ENCODE measurements at regions not wholly inside any gene's neighbourhood (a gene's known extent, or its start where the extent isn't known, plus 50 kb on each side); places are given as distances from the start of the nearest gene placed in this dataset.

DNA sequence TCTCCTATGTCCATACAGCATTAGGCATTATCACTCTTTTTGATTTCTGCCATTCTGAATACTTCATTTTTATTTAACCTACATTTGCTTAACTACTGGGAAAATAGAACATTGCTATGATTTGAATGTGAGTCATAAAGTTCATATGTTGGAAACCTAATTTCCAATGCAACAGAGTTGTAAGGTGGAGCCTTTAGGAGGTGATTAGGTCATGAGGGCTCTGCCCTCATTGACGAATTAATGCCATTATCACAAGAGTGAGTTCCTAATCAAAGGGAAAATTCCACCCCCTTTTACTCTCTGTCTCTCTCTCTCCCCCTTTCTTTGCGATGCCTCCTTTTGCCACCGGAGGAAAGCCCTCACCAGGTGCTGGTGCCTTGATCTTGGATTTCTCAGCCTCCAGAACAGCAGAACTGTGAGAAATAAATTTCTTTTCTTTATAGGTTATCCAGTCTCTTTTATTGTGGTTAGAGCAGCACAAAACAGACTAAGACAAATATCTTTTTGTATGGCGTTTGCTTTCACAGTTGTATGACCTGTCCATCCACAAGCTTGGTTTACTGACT lies 180.1 kb upstream of the ARID2 start:
- no peak for DNase-seq (ENCODE audit: low read depth)

- DNase-seq (ENCODE audit: low read depth): no peak
Observed at GRCh38 chr12:45553204-45553603, 176.3 kb upstream of the ARID2 start.

DNA sequence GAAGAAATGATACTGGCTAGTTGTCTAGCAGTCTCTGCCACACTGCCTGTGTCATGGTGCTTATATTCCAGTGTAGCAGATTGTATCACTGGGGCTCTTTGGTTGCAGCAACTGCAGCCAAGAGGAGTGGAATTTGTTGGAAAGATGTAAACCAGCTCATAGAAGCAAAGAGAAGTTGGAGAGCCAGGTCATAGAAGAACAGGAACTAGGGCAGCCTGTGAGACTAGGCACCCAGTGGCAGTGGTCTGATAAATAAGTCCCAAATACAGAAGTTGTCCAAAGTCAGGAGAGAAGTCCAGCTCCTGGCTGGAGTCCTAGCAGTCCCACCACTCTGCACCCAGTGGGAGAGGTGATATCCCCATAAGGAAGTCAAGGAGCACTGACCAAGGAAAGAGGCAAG lies 172.5 kb upstream of the ARID2 start:
- no peak for DNase-seq (ENCODE audit: low read depth)

DNA sequence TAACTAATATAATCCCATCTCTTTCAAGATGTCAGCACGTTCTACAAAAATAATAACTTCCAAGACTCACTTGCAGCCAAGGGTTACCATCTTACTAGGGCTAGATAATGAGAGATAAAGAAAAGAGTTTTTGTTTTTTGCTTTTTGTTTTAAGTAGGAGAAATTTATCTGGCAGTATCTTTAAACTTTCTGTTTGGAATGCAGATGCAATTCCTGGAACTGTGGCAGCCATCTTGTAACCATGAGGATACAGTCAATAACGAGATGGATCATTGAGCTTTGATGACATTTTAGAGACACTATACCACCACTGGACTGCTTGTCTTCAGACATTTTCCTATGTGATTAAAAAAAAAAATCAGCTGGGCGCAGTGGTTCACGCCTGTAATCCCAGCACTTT lies 171.2 kb upstream of the ARID2 start:
- DNase-seq (ENCODE audit: low read depth): no peak

- DNase-seq (ENCODE audit: low read depth): no peak
Observed at GRCh38 chr12:45559537-45559936, 170.0 kb upstream of the ARID2 start.

GRCh38 chr12:45560689-45561088 lies 168.8 kb upstream of the ARID2 start:
- no peak for DNase-seq (ENCODE audit: low read depth)

GRCh38 chr12:45561488-45561887 lies 168.0 kb upstream of the ARID2 start:
- DNase-seq (ENCODE audit: low read depth): no peak

GRCh38 chr12:45565590-45565989 lies 163.9 kb upstream of the ARID2 start:
- DNase-seq (ENCODE audit: low read depth): no peak

DNA sequence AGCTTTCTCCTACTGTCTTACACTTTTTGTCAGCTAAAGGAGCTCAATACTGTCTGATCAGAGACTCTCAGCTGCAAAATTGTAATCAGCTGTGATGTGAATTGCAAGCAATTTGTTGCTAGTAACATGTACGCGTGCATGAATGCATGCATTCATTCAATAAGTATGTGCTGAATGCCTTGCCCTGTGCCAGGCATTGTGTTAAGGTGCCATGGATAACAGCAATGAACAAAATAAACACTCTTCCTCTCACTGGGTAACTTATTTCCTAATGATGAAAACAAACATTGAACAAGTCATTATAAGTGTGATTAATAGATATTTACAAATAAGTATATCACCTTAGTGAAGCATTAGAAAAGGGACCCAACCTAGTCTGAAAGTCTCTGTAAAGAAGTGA lies 163.2 kb upstream of the ARID2 start:
- DNase-seq (ENCODE audit: low read depth): no peak

GRCh38 chr12:45568808-45569207 lies 160.7 kb upstream of the ARID2 start:
- no peak for DNase-seq (ENCODE audit: low read depth)

DNA sequence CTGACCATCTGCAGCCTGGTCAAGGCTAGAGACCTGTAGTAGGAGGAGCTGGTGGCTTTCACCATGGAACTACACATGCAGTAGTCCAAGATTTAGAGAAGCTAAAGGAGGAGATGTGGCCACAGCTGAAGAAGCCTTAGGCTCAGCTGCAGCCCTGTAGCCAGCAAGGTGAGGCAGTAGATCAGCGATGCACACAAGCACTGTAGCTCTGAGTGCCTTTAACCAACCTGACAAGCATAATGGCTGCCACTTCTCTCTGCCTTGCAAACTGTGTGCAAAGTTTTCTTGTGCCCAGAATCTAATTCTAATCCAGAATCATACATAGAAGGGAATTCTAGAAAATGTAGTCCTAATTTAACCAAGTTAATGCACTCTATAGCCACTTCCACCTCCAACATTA lies 159.0 kb upstream of the ARID2 start:
- no peak for DNase-seq (ENCODE audit: low read depth)

GRCh38 chr12:45572114-45572513 lies 157.4 kb upstream of the ARID2 start:
- no peak for DNase-seq (ENCODE audit: low read depth)

DNA sequence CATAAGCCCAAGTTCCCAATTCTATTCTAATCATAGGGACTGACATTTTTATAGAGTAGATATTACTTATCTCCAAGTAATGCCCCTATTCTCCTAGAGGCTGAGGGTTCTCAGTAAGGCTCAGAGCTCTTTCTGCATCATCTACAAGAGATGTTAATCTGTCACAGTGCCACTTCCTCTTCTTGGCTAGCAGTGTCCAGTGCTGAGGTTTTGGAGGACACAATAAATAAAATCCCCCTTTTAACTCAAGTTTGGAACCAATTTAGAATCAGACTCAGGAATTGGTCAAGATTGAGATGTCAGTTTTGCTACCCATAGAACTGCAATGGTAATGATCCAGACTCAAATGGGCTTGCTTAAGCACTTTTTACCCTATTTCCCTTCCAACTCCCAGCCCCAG lies 154.1 kb upstream of the ARID2 start:
- no peak for DNase-seq (ENCODE audit: low read depth)

- no peak for DNase-seq (ENCODE audit: low read depth)
Observed at GRCh38 chr12:45575823-45576475, 153.6 kb upstream of the ARID2 start.

GRCh38 chr12:45577844-45578399 lies 151.6 kb upstream of the ARID2 start:
- no peak for DNase-seq (ENCODE audit: low read depth)

DNA sequence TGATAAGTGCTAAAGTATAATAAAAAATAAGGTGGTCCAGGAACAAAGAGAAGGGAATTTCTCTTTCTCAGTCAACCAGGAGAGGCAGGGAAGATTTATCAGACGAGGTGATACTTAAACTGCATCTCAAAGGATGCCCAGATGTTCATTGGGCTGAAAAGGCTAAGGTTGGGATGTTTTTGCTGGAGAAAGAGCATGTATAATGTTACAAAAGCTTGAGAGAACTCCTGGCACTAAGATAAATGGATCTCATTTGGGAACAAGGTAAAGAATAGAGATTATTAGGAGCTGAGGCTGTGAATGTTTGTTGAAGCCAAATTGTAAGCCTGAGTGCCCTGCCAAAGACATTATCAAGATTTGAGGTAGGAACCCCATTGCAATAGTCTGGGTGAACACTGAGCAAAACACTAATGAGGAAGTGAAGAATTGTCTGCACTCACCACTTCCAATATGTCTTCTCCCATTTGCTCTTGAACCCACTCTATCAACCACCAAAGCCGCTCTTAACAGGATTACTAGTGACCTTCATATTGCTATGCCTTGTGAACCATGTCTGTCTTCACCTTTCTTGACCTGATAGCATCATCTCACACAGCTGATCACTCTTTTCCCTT lies 149.0 kb upstream of the ARID2 start:
- no peak for DNase-seq (ENCODE audit: low read depth)

GRCh38 chr12:45581112-45581511 lies 148.4 kb upstream of the ARID2 start:
- no peak for DNase-seq (ENCODE audit: low read depth)

DNA sequence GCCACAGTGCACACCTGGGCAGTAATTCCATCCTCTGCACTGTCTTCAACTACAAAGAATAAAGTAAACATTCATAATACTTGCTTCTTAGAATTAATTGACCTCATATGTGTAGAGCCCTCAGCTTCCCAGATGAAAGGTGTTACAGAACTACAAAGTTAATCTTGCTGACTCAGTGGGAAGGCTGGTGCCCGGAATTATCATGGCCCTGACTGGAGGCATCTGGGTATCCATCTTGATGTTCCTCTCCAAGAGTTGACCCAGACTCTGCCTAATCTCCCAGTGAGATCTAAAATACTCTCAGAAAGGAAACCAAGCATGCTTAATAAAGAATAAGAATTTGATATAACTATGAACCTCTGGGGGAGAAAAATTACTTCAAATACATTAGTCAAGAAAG lies 147.0 kb upstream of the ARID2 start:
- DNase-seq (ENCODE audit: low read depth): no peak

GRCh38 chr12:45582986-45583659 lies 146.4 kb upstream of the ARID2 start:
- no peak for DNase-seq (ENCODE audit: low read depth)

- DNase-seq (ENCODE audit: low read depth): no peak
Observed at GRCh38 chr12:45584336-45584735, 145.2 kb upstream of the ARID2 start.

GRCh38 chr12:45585522-45586230 lies 143.8 kb upstream of the ARID2 start:
- DNase-seq (ENCODE audit: low read depth): no peak

DNA sequence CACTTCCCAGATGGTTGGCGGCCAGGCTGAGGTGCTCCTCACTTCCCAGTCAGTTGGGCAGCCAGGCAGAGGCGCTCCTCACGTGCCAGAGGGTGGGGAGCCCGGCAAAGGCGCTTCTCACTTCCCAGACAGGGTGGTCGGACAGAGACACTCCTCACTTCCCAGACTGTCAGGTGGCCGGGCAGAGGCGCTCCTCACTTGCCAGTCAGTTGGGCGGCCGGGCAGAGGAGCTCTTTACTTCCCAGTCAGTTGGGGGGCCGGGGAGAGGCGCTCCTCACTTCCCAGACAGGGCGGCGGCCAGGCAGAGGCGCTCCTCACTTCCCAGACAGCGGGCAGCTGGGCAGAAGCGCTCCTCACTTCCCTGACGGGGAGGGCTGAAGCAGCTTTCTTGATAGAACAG lies 143.0 kb upstream of the ARID2 start:
- no peak for DNase-seq (ENCODE audit: low read depth)
